ENCODE measurements at regions not wholly inside any gene's neighbourhood (a gene's known extent, or its start where the extent isn't known, plus 50 kb on each side); places are given as distances from the start of the nearest gene placed in this dataset.
"Not testable (repeated sequence)": the region's sequence is repeated elsewhere in the genome, so short reads cannot be mapped to it uniquely, and the experiment has no call there.

GRCh38 chr4:116118221-116118620 lies 967.2 kb downstream of the TRAM1L1 start:
- no peak for TF ChIP-seq CTCF (IDR thresholded peaks at IDR 0.05; ENCODE audit: insufficient read depth, low read length)
- H3K4me3 ChIP-seq (ENCODE audit: low read depth, low read length): no peak overlapping the region
- no peak for DNase-seq (ENCODE audit: low read depth)

DNA sequence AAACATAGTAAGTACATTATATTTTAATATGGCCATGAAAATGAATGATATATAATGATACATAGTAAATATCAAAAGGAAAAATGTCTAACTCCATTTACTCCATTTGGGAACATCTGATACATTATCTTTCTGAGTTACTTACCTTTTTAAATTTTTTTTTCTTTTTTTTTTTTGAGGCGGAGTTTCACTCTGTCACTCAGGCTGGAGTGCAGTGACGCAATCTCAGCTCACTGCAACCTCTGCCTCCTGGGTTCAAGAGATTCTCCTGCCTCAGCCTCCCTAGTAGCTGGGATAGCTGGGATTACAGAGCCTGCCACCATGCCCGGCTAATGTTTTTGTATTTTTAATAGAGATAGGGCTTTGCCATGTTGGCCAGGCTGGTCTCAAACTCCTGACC lies 972.5 kb downstream of the TRAM1L1 start:
- DNase-seq (ENCODE audit: low read depth); H3K4me3 ChIP-seq (ENCODE audit: low read depth, low read length): not testable (repeated sequence)

- TF ChIP-seq CTCF (IDR thresholded peaks at IDR 0.05; ENCODE audit: insufficient read depth, low read length): no peak
- H3K4me3 ChIP-seq (ENCODE audit: low read depth, low read length): no peak overlapping the region
- DNase-seq (ENCODE audit: low read depth): no peak
Measured at GRCh38 chr4:116110713-116111112, 974.7 kb downstream of the TRAM1L1 start.

- TF ChIP-seq CTCF (IDR thresholded peaks at IDR 0.05; ENCODE audit: insufficient read depth, low read length): no peak
- no peak for DNase-seq (ENCODE audit: low read depth)
- H3K4me3 ChIP-seq (ENCODE audit: low read depth, low read length): no peak overlapping the region
Measured at GRCh38 chr4:116108606-116109005, 976.8 kb downstream of the TRAM1L1 start.

- no peak for TF ChIP-seq CTCF (IDR thresholded peaks at IDR 0.05; ENCODE audit: insufficient read depth, low read length)
- H3K4me3 ChIP-seq (ENCODE audit: low read depth, low read length): no peak overlapping the region
- no peak for DNase-seq (ENCODE audit: low read depth)
Measured at GRCh38 chr4:116101321-116101720, 984.1 kb downstream of the TRAM1L1 start.

DNA sequence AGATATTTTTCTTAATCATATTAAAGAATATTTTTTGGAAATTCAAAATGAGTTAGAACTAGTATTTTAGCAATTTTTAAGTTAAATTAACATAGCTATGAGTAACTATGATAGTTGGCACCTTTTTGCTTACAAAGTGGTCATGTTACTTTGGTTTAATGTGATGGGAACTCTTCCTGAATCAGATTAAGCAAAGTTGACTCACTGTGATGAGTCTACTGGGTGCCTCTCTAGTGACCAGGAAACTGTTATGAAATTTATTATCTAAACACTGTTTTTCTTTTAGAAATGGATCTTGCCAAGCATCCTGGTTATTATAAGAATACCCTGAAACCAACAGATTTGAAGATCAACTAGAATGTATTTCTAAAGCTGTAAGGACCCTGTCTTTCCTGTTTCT lies 985.8 kb downstream of the TRAM1L1 start:
- no peak for TF ChIP-seq CTCF (IDR thresholded peaks at IDR 0.05; ENCODE audit: insufficient read depth, low read length)
- no peak for DNase-seq (ENCODE audit: low read depth)
- no peak overlapping the region for H3K4me3 ChIP-seq (ENCODE audit: low read depth, low read length)

DNA sequence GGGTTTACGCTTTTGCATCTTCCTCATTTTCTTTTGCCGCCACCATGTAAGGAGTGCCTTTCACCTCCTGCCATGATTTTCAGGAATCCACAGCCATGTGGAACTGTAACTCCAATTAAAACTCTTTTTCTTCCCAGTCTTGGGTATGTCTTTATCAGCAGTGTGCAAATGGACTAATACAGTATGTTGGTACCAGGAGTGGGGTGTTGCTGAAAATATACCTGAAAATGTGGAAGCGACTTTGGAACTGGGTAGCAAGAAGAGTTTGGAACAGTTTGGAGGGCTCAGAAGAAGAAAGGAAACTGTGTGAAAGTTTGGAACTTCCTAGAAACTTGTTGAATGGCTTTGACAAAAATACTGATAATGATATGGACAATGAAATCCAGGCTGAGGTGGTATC lies 983.9 kb upstream of the NDST4 start:
- not testable (repeated sequence) for DNase-seq (ENCODE audit: low read depth)

DNA sequence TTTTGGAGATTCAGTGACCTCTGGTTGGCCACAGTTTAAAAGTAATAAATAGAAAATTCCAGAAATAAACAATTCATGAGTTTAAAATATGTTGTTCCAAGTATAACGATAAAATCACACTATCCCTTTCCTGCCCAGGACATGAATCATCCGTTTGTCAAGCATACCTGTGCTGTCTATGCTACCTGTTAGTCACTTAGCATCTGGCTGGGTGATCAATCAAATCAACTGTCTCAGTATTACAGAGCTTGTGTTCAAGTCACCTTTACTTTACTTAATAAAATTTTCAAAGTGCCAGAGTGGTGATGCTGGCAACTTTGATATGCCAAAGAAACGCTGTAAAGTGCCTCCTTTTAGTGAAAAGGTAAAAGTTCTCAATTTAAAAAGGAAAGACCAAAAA lies 979.5 kb upstream of the NDST4 start:
- H3K4me3 ChIP-seq (ENCODE audit: low read depth, low read length): no peak overlapping the region
- no peak for DNase-seq (ENCODE audit: low read depth)
- TF ChIP-seq CTCF (IDR thresholded peaks at IDR 0.05; ENCODE audit: insufficient read depth, low read length): no peak

More for the DNA sequence above, 983.9 kb upstream of the NDST4 start:
- not testable (repeated sequence) for H3K4me3 ChIP-seq (ENCODE audit: low read depth, low read length)

Measured in fibroblast of the aortic adventitia (primary cell).